Thymus (tissue), 11 donors: ENCODE measurements at regions not wholly inside any gene's neighbourhood (a gene's known extent, or its start where the extent isn't known, plus 50 kb on each side); places are given as distances from the start of the nearest gene placed in this dataset.

Source experiments
- DNase-seq, 9 donors: peaks; one replicate each; pipeline ENCODE4 v3.0.0-alpha.2; 2013; ENCODE audit warnings: low spot score in 9 of 9, low read depth in 6 of 9, missing footprints in 1 of 9
- H3K27ac ChIP-seq, 2 donors: one replicate each; pipeline ENCODE4 v1.5.1; 2013; ENCODE audit warnings: control low read depth in 1 of 2, low read depth in 1 of 2, low read length in 1 of 2, mild to moderate bottlenecking in 1 of 2, moderate library complexity in 1 of 2
- H3K27me3 ChIP-seq, 2 donors: one replicate each; pipeline ENCODE4 v1.5.1; 2013; ENCODE audit warnings: low read length in 1 of 2; ENCODE audit not compliant: control insufficient read depth in 2 of 2, insufficient read depth in 1 of 2
- H3K36me3 ChIP-seq, 2 donors: one replicate each; pipeline ENCODE4 v1.5.1; 2013; ENCODE audit warnings: low read length in 1 of 2, mild to moderate bottlenecking in 1 of 2, moderate library complexity in 1 of 2; ENCODE audit not compliant: control insufficient read depth in 2 of 2, insufficient read depth in 2 of 2
- H3K4me1 ChIP-seq, 2 donors: one replicate each; pipeline ENCODE4 v1.5.1; 2013; ENCODE audit warnings: low read length in 2 of 2; ENCODE audit not compliant: control insufficient read depth in 2 of 2, insufficient read depth in 2 of 2
- H3K4me3 ChIP-seq, 2 donors: one replicate each; pipeline ENCODE4 v1.5.1; 2013; ENCODE audit warnings: low read length in 2 of 2, control low read depth in 1 of 2, mild to moderate bottlenecking in 1 of 2
- H3K9me3 ChIP-seq, 2 donors: one replicate each; pipeline ENCODE4 v1.5.1; 2013; ENCODE audit warnings: low read length in 1 of 2, mild to moderate bottlenecking in 1 of 2; ENCODE audit not compliant: control insufficient read depth in 2 of 2, insufficient read depth in 1 of 2
- donor health status: healthy.

DNA sequence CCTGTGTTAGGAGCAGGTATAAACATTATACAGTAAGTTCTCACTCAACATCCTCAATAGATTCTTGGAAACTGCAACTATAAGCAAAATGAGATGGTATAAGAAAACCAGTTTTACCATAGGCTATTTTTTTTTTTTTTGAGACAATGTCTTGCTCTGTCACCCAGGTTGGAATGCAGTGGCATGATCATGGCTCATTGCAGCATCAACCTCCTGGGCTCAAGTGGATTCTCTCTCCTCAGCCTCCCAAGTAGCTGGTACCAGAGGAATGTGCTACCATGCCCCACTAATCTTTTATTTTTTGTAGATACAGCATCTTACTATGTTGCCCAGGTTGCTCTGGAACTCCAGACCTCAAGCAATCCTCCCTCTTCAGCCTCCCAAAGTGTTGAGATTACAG is 50.1 kb upstream of the ADRB2 start:
- Histone ChIP-seq H3K4me1 (no peaks in the 10 kb centered on the region), H3K9me3 (no peaks in the 10 kb centered on the region)

More for the DNA sequence above, 50.1 kb upstream of the ADRB2 start:
- no peak for DNase-seq
- no peaks in the 10 kb centered on the region for H3K27me3 ChIP-seq
- no peak overlapping the region for H3K27ac ChIP-seq
- H3K4me3 ChIP-seq: no peak overlapping the region
- H3K36me3 ChIP-seq: no peaks in the 10 kb centered on the region
